ENCODE measurements at regions not wholly inside any gene's neighbourhood (a gene's known extent, or its start where the extent isn't known, plus 50 kb on each side); places are given as distances from the start of the nearest gene placed in this dataset.

DNA sequence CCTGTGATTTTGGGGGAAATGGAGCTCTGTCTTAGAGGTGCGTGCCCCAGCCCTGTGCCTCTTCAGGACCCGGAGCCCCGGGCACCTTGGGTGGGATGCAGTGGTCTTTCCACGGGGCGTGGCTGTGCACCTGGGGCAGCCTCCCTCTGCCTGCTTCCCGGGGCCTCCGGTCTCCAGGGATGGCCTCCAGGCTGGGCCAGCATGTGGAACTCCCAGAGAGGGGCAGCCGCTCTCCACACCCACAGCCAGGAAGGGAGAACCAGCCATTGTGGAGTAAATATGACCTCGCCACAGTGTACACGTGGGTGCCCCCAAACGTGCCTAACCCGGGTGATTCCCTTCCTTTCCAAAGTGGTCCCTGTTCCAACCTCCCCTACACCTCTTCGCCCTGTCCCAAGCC lies 52.6 kb downstream of the JAKMIP3 start:
- TF ChIP-seq, protein P1, sequence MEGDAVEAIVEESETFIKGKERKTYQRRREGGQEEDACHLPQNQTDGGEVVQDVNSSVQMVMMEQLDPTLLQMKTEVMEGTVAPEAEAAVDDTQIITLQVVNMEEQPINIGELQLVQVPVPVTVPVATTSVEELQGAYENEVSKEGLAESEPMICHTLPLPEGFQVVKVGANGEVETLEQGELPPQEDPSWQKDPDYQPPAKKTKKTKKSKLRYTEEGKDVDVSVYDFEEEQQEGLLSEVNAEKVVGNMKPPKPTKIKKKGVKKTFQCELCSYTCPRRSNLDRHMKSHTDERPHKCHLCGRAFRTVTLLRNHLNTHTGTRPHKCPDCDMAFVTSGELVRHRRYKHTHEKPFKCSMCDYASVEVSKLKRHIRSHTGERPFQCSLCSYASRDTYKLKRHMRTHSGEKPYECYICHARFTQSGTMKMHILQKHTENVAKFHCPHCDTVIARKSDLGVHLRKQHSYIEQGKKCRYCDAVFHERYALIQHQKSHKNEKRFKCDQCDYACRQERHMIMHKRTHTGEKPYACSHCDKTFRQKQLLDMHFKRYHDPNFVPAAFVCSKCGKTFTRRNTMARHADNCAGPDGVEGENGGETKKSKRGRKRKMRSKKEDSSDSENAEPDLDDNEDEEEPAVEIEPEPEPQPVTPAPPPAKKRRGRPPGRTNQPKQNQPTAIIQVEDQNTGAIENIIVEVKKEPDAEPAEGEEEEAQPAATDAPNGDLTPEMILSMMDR (IDR thresholded peaks at IDR 0.05): no peak
- TF ChIP-seq EP300 (IDR thresholded peaks at IDR 0.05): no peak
- TF ChIP-seq POLR2A (IDR thresholded peaks at IDR 0.05): no peak
